ENCODE measurements at regions not wholly inside any gene's neighbourhood (a gene's known extent, or its start where the extent isn't known, plus 50 kb on each side); places are given as distances from the start of the nearest gene placed in this dataset.
A peak's percentile ranks its signal among the peaks of the same experiment; 100 is the strongest.

GRCh38 chr10:125448596-125448995 is 234.4 kb downstream of the TEX36 start:
- H3K27me3 Mint-ChIP-seq (ENCODE audit: low read depth) = peaks cover 8% of the 10 kb centered on the region
- DNase-seq (ENCODE audit: low spot score) = no peak
- TF ChIP-seq CTCF (IDR thresholded peaks at IDR 0.05) = peak; percentile 63
- H3K36me3 Mint-ChIP-seq (ENCODE audit: low read depth) = no peaks in the 10 kb centered on the region
- no peaks in the 10 kb centered on the region for H3K4me1 Mint-ChIP-seq (ENCODE audit: low read depth)
- H3K4me3 Mint-ChIP-seq (ENCODE audit: unreplicated experiment) = no peak overlapping the region
- H3K27ac Mint-ChIP-seq (ENCODE audit: unreplicated experiment) = no peak overlapping the region
- no peaks in the 10 kb centered on the region for H3K9me3 Mint-ChIP-seq (ENCODE audit: low read depth)

GRCh38 chr10:125444790-125445189 is 238.2 kb downstream of the TEX36 start:
- H3K4me1 Mint-ChIP-seq (ENCODE audit: low read depth) = no peaks in the 10 kb centered on the region
- no peak overlapping the region for H3K27ac Mint-ChIP-seq (ENCODE audit: unreplicated experiment)

GRCh38 chr10:125442856-125443540 is 240.0 kb downstream of the TEX36 start:
- no peaks in the 10 kb centered on the region for H3K4me1 Mint-ChIP-seq (ENCODE audit: low read depth)
- no peak for TF ChIP-seq CTCF (IDR thresholded peaks at IDR 0.05)
- DNase-seq (ENCODE audit: low spot score) = no peak
- no peak overlapping the region for H3K4me3 Mint-ChIP-seq (ENCODE audit: unreplicated experiment)
- H3K27ac Mint-ChIP-seq (ENCODE audit: unreplicated experiment) = no peak overlapping the region
- H3K9me3 Mint-ChIP-seq (ENCODE audit: low read depth) = no peaks in the 10 kb centered on the region
- H3K36me3 Mint-ChIP-seq (ENCODE audit: low read depth) = no peaks in the 10 kb centered on the region
- H3K27me3 Mint-ChIP-seq (ENCODE audit: low read depth) = peaks cover 8% of the 10 kb centered on the region

More at GRCh38 chr10:125444790-125445189, 238.2 kb downstream of the TEX36 start:
- TF ChIP-seq CTCF (IDR thresholded peaks at IDR 0.05) = no peak
- Mint-ChIP-seq H3K4me3 (ENCODE audit: unreplicated experiment) (no peak overlapping the region), H3K36me3 (ENCODE audit: low read depth) (no peaks in the 10 kb centered on the region), H3K9me3 (ENCODE audit: low read depth) (no peaks in the 10 kb centered on the region), H3K27me3 (ENCODE audit: low read depth) (peaks cover 8% of the 10 kb centered on the region)
- no peak for DNase-seq (ENCODE audit: low spot score)

- DNase-seq (ENCODE audit: low spot score) = no peak
- H3K9me3 Mint-ChIP-seq (ENCODE audit: low read depth) = no peaks in the 10 kb centered on the region
- TF ChIP-seq CTCF (IDR thresholded peaks at IDR 0.05) = no peak
- H3K27ac Mint-ChIP-seq (ENCODE audit: unreplicated experiment) = no peak overlapping the region
- H3K4me3 Mint-ChIP-seq (ENCODE audit: unreplicated experiment) = no peak overlapping the region
- peaks cover 1% of the 10 kb centered on the region for H3K36me3 Mint-ChIP-seq (ENCODE audit: low read depth)
- peaks cover 12% of the 10 kb centered on the region for H3K27me3 Mint-ChIP-seq (ENCODE audit: low read depth)
- no peaks in the 10 kb centered on the region for H3K4me1 Mint-ChIP-seq (ENCODE audit: low read depth)
Observed at GRCh38 chr10:125441151-125441550, 241.8 kb downstream of the TEX36 start.

- peaks cover 26% of the 10 kb centered on the region for H3K9me3 Mint-ChIP-seq (ENCODE audit: low read depth)
- H3K27ac Mint-ChIP-seq (ENCODE audit: unreplicated experiment) = no peak overlapping the region
- peaks cover 3% of the 10 kb centered on the region for H3K36me3 Mint-ChIP-seq (ENCODE audit: low read depth)
- H3K4me1 Mint-ChIP-seq (ENCODE audit: low read depth) = no peaks in the 10 kb centered on the region
- no peak overlapping the region for H3K4me3 Mint-ChIP-seq (ENCODE audit: unreplicated experiment)
- no peak for DNase-seq (ENCODE audit: low spot score)
- no peak for TF ChIP-seq CTCF (IDR thresholded peaks at IDR 0.05)
- H3K27me3 Mint-ChIP-seq (ENCODE audit: low read depth) = peaks cover 5% of the 10 kb centered on the region
Observed at GRCh38 chr10:125431149-125431548, 251.8 kb downstream of the TEX36 start.
